Left ventricle myocardium inferior (tissue), 1 donor: ENCODE measurements at regions not wholly inside any gene's neighbourhood (a gene's known extent, or its start where the extent isn't known, plus 50 kb on each side); places are given as distances from the start of the nearest gene placed in this dataset.

ENCODE experiments used
- DNase-seq: peaks from one replicate; pipeline ENCODE4 v3.0.0-alpha.2; 2020
- H3K27ac ChIP-seq: fragments of 200-600 bp; replicated peaks from 2 replicates; pipeline ENCODE4 v1.8.0; 2021
- H3K27me3 ChIP-seq: fragments of 200-600 bp; 2 replicates; pipeline ENCODE4 v1.8.0; 2021; ENCODE audit warnings: low read depth
- H3K36me3 ChIP-seq: fragments of 200-600 bp; 2 replicates; pipeline ENCODE4 v1.8.0; 2021
- H3K4me1 ChIP-seq: fragments of 200-600 bp; 2 replicates; pipeline ENCODE4 v1.8.0; 2021
- H3K4me3 ChIP-seq: fragments of 200-600 bp; 2 replicates; pipeline ENCODE4 v1.8.0; 2021; ENCODE audit warnings: mild to moderate bottlenecking, moderate library complexity
- H3K9me3 ChIP-seq: fragments of 200-600 bp; replicated peaks from 2 replicates; pipeline ENCODE4 v1.8.0; 2021
- CTCF ChIP-seq: fragments of 200-600 bp; IDR thresholded peaks from 2 replicates; pipeline ENCODE4 v1.8.0; 2021; ENCODE audit warnings: antibody characterized with exemption, mild to moderate bottlenecking, borderline replicate concordance
- intact Hi-C: fragments of 100-400 bp; cut with micrococcal nuclease; formaldehyde crosslinking; loops from one replicate; pipeline ENCODE4 v1.11.0; 2022
- donor health status: DM: no; HTN: yes; CAD: no; lungs with severe emphysema.

- no peak for DNase-seq
- intact Hi-C loops = no loop called here
- Histone ChIP-seq H3K4me1 (no peaks in the 10 kb centered on the region), H3K27me3 (no peaks in the 10 kb centered on the region), H3K9me3 (peaks cover 14% of the 10 kb centered on the region), H3K4me3 (no peak overlapping the region), H3K27ac (no peak overlapping the region), H3K36me3 (no peaks in the 10 kb centered on the region)
- no peak for TF ChIP-seq CTCF
Measured at GRCh38 chr11:81840380-81840779, 893.3 kb downstream of the FAM181B start.

GRCh38 chr11:81839976-81840375, 893.7 kb downstream of the FAM181B start:
- Histone ChIP-seq H3K4me3 (no peak overlapping the region), H3K9me3 (peaks cover 14% of the 10 kb centered on the region), H3K4me1 (no peaks in the 10 kb centered on the region), H3K27ac (no peak overlapping the region), H3K36me3 (no peaks in the 10 kb centered on the region), H3K27me3 (no peaks in the 10 kb centered on the region)
- DNase-seq = no peak
- intact Hi-C loops = no loop called here
- no peak for TF ChIP-seq CTCF

GRCh38 chr11:81839016-81839415, 894.6 kb downstream of the FAM181B start:
- no peak for DNase-seq
- no peak overlapping the region for H3K4me3 ChIP-seq
- intact Hi-C loops = no loop called here
- H3K27me3 ChIP-seq = no peaks in the 10 kb centered on the region
- H3K36me3 ChIP-seq = no peaks in the 10 kb centered on the region
- TF ChIP-seq CTCF = no peak
- no peaks in the 10 kb centered on the region for H3K4me1 ChIP-seq
- no peak overlapping the region for H3K27ac ChIP-seq
- peaks cover 19% of the 10 kb centered on the region for H3K9me3 ChIP-seq

- DNase-seq = no peak
- Histone ChIP-seq H3K9me3 (peaks cover 38% of the 10 kb centered on the region), H3K27me3 (no peaks in the 10 kb centered on the region), H3K27ac (no peak overlapping the region), H3K4me1 (no peaks in the 10 kb centered on the region), H3K4me3 (no peak overlapping the region), H3K36me3 (no peaks in the 10 kb centered on the region)
- intact Hi-C loops = no loop called here
- TF ChIP-seq CTCF = no peak
Measured at GRCh38 chr11:81829976-81830375, 903.7 kb downstream of the FAM181B start.

- DNase-seq = no peak
- no peaks in the 10 kb centered on the region for H3K9me3 ChIP-seq
- intact Hi-C loops = no loop called here
- H3K27ac ChIP-seq = no peak overlapping the region
- no peak overlapping the region for H3K4me3 ChIP-seq
- no peaks in the 10 kb centered on the region for H3K36me3 ChIP-seq
- no peaks in the 10 kb centered on the region for H3K27me3 ChIP-seq
- TF ChIP-seq CTCF = no peak
- no peaks in the 10 kb centered on the region for H3K4me1 ChIP-seq
Measured at GRCh38 chr11:81825346-81825745, 908.3 kb downstream of the FAM181B start.

- Histone ChIP-seq H3K27me3 (no peaks in the 10 kb centered on the region), H3K4me3 (no peak overlapping the region), H3K27ac (no peak overlapping the region), H3K36me3 (no peaks in the 10 kb centered on the region), H3K9me3 (no peaks in the 10 kb centered on the region), H3K4me1 (no peaks in the 10 kb centered on the region)
- TF ChIP-seq CTCF = no peak
- DNase-seq = no peak
- intact Hi-C loops = no loop called here
Measured at GRCh38 chr11:81819462-81819861, 914.2 kb downstream of the FAM181B start.
